HTR-8/SVneo (cell line): ENCODE measurements at regions not wholly inside any gene's neighbourhood (a gene's known extent, or its start where the extent isn't known, plus 50 kb on each side); places are given as distances from the start of the nearest gene placed in this dataset.
"Not testable (repeated sequence)": the region's sequence is repeated elsewhere in the genome, so short reads cannot be mapped to it uniquely, and the experiment has no call there.

ENCODE experiments used
- DNase-seq: peaks from one replicate; pipeline ENCODE4 v3.0.0; 2011; ENCODE audit warnings: low spot score, mixed read lengths; ENCODE audit not compliant: insufficient read length
- FAIRE-seq: peaks from 2 replicates; lab custom pipeline; 2011; peaks lifted over from hg19 to GRCh38; lab: Jason Lieb, UNC

DNA sequence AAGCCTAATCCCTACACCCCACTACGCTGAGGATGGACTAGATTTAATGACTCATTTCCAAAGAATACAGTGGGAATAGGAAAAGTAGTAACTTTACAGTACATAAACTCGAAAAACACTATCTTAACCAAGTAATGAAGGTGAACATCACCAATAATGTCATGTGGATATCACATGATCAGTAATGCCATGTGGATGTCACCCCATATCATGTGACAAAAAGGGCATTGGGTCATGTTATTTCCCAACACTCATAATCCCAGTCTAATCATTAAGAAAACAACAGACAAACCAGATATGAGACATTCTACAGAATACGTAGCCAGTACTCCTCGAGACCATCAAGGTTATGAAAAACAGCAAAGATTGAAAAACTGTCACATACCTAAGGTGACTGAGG, 667.3 kb upstream of the CRIM1 start:
- DNase-seq (no peak), FAIRE-seq (peak; percentile 16)

- peak; percentile 33 for FAIRE-seq
Observed at GRCh38 chr2:35651688-35652323, 703.8 kb upstream of the CRIM1 start.

DNA sequence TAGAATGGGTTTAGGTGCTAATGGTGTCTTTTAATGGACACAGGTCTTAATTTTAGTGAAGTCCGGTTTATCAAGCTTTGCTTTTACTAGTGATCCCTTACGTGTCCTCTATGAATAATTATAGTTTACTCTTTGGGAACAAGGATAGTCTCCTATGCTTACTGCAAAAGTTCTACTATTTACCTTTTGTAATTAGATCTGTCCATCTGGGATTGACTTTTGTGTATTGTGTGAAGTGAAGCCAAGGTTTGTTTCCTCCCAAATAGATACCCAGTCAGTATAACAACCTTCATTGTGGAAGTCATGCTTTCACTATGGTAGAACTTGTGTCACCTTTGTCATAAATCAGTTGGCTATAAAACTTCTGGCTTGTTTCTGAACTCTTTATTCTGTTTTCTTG, 740.9 kb upstream of the CRIM1 start:
- DNase-seq (no peak), FAIRE-seq (no peak)

More at GRCh38 chr2:35651688-35652323, 703.8 kb upstream of the CRIM1 start:
- no peak for DNase-seq

- no peak for FAIRE-seq
- DNase-seq = no peak
Observed at GRCh38 chr2:35606394-35606793, 749.2 kb upstream of the CRIM1 start.

DNA sequence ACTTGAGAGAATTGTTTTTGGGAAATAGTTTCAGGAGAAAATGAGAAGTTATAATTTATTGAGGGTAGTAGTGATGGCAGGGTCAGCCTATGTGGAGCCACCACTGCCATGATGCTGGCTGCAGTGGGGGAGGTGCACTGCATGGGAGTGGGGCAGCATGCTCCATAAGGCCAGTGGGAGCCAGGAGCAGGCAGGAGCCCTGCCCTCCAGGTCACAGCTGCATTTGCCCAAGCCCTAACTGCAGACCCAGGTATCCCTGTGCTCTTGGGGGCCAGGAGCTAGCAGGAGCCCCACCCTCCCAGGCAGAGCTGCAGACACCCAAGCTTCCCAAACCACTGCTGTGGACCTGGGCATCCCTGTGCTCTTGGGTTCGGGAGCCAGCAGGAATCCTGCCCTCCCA, 757.3 kb upstream of the CRIM1 start:
- no peak for DNase-seq
- FAIRE-seq = no peak

- FAIRE-seq = no peak
Observed at GRCh38 chr2:35591886-35592285, 763.7 kb upstream of the CRIM1 start.

DNA sequence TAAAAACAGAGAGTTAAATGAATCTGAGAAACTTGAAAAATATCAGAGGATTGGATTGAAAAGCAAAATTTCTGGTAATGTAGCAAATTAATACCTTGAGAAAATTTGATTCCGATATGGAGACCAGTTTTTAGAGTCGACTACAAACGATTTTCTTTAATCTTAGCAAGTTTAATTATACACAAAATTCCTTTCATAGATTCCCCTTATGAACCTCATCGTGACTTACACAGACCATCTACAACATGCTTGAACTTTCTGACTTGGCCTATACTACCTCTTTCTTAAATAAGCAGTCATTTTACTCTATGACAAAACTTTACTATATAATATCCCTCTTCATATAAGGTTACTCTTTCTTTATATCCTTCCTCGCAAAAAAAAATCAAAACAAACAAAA, 769.6 kb upstream of the CRIM1 start:
- FAIRE-seq (no peak), DNase-seq (no peak)

More at GRCh38 chr2:35591886-35592285, 763.7 kb upstream of the CRIM1 start:
- no peak for DNase-seq

- no peak for FAIRE-seq
- no peak for DNase-seq
Observed at GRCh38 chr2:35582637-35583036, 772.9 kb upstream of the CRIM1 start.

DNA sequence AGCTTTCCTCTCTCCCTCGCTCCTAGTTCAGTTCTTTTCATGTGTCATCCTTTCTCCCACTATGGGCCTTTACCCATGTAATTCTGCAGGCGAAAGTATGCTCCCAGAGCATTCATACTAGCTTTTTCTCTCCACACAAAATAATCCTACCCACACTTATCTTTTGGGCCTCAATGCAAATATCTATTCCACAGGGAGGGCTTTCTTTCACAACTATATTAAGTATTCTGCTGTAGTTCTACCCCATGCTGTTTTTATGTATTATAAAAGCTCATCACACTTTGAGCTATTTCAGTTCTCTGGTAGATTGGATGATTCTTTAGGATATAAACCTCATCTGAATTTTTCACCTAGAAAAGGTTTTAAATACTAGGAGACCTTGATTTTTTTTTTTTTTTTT, 774.6 kb upstream of the CRIM1 start:
- DNase-seq (no peak), FAIRE-seq (no peak)

- DNase-seq, FAIRE-seq: not testable (repeated sequence)
Observed at GRCh38 chr2:35568574-35568973, 787.0 kb upstream of the CRIM1 start.

- FAIRE-seq = no peak
- DNase-seq = no peak
Observed at GRCh38 chr2:35562488-35562887, 793.1 kb upstream of the CRIM1 start.

- FAIRE-seq = peak; percentile 57
Observed at GRCh38 chr2:35548171-35548570, 807.4 kb upstream of the CRIM1 start.

DNA sequence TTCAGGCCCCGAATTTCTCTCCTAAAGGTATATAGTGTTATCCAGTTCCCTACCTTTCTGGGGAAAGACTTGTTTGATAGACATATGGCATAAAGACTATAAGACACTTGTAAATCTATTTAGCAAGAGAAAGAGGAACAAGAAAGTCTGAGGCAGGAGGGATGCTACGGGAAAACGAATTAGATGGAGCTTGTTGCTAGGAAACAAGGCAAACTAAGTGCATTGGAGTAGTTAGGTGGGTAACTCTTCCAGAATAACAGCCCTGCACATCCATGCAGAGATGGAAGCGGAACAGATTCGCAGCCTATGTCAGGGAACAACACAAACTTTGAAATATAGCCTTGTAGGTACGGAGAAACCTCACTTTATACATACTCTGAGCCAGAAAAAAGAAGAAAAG, 810.3 kb upstream of the CRIM1 start:
- FAIRE-seq = no peak
- DNase-seq = no peak

More at GRCh38 chr2:35548171-35548570, 807.4 kb upstream of the CRIM1 start:
- DNase-seq = peak; percentile 30

DNA sequence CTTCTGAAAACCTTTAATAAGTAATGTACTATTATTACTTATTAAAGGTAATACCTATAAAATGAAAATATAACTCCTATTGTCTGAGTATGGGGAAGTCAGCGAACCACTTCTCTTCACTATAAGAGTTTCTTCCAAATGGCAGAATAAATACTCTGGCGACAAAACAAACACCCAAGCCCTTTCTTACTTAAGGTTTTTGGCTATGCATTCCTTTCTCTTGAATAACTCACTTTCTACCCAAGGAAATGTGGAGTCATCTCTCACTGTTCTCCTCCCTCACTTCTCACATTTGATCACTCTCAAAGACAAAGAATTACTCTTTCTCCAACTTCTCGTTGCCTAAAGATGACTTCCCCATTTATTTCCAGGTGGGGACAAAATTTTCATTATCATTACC, 816.8 kb upstream of the CRIM1 start:
- no peak for FAIRE-seq
- no peak for DNase-seq

- FAIRE-seq (no peak), DNase-seq (no peak)
Observed at GRCh38 chr2:35530615-35531135, 824.9 kb upstream of the CRIM1 start.

DNA sequence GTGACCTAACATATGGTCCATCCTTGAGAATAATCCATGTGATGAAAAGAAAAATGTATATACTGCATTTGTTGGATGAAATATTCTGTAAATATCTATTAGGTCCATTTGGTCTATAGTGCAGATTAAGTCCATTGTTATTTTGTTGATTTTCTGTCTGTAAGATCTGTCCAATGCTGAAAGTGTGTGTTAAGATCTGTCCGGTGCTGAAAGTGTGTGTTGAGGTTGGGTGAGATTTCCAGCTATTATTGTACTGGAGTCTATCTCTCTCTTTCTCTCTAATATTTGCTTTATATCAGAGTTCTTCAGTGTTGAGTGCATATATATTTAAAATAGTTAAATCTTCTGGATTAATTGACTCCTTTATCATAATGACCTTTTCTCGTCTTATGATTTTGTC, 828.8 kb upstream of the CRIM1 start:
- FAIRE-seq = no peak
- DNase-seq = no peak

GRCh38 chr2:35522450-35522849, 833.1 kb upstream of the CRIM1 start:
- DNase-seq = no peak
- FAIRE-seq = no peak

DNA sequence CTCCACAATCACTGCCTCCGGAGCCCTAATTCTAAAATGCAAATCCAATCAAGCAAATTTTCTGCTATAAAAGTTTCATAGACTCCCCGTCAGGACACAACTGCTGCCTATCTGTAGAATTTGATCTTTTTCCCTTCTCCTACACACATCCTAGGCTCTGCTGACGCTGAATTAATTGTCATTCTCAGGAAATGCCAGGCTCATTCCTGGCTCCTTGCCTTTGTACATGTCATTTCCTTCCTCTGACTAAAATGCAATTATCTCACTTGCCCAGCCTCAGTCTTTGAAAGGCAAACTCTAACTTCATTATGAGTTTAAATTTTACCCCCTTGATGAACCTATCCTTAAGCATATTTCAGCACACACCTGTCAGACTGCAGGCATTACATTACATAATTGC, 844.9 kb upstream of the CRIM1 start:
- FAIRE-seq = no peak
- no peak for DNase-seq

GRCh38 chr2:35508601-35509000, 847.0 kb upstream of the CRIM1 start:
- FAIRE-seq (no peak), DNase-seq (no peak)

DNA sequence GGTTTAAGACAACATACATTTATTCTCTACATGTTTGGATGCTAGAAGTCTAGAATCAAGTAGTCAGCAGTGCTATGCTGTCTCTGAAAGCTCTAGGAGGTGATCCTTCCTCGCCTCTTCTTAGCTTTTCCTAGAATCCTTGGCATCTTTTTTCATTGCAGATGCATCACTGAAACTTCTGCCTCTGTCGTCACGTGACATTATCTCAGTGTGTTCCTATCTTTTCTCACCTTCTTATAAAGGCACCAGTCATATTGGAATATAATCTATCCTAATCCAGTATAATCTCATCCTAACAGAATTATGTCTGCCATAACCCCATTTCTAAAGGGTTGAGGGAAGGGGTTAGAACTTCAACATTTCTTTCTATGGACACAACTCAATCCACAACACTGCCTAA, 851.2 kb upstream of the CRIM1 start:
- DNase-seq (no peak), FAIRE-seq (no peak)

DNA sequence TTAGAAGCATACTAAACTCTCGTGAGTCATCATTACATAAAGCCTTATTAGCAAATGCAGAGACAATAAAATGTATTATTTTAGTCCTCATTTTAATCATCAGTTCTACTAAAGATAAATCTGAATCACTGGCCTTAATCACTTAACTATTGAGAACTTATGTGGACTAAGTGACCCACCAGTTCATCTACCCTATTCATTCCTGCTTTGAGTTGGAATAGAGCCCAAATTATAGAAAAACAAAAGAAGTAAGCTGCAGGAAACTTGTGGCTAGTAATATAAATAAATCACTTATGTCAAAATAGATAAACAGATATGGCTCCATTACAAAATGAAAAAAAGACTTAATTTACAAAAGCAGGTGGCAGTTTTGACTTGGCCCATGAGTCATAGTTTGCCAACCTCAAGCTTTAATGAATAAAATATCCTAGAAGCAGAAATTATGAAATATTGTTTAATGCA, 851.8 kb upstream of the CRIM1 start:
- no peak for FAIRE-seq
- peak; percentile 30 for DNase-seq

DNA sequence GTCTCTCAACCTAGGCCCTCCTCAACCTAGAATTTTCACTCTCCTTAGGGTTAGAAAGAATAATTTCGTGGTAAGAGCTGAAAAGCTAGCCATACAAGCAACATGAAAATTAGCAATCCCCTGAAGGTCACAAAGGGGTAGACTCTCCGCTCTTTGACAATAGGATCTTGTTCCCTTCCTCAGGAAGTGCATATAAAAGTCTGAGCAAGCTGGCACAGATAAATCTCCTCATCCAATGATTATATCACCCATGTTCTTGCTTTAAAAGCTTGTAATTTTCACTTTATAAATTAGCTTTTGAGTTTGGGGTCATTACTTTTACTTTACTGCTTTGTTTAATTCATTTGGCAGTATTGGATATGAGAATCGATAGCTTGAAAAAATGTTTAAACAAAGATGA, 852.3 kb upstream of the CRIM1 start:
- DNase-seq (peak; percentile 12), FAIRE-seq (no peak)
